ENCODE measurements at regions not wholly inside any gene's neighbourhood (a gene's known extent, or its start where the extent isn't known, plus 50 kb on each side); places are given as distances from the start of the nearest gene placed in this dataset.

- Mint-ChIP-seq H3K4me1 (peaks cover 6% of the 10 kb centered on the region), H3K27ac (no peak overlapping the region), H3K4me3 (no peak overlapping the region), H3K9me3 (ENCODE audit: low read depth) (no peaks in the 10 kb centered on the region), H3K36me3 (ENCODE audit: low read depth) (no peaks in the 10 kb centered on the region), H3K27me3 (no peaks in the 10 kb centered on the region)
- ATAC-seq (no peak), DNase-seq (no peak)
- ChIA-PET CTCF (interaction anchor here (0.7 to 10.7 kb wide), 7 partner anchors 8 to 467 kb away, joined by 3 to 178 read pairs (median 8); no protein-coding TSS in a partner anchor), POLR2A (no interaction called here)
- intact Hi-C loops (cut with DNase I, micrococcal nuclease) = loop anchor here (1.0 to 10.0 kb wide), 3 partner anchors 249 to 494 kb away; no protein-coding TSS in a partner anchor
Observed at GRCh38 chrX:110408949-110409588, 50.4 kb downstream of the RTL9 start.

- no peaks in the 10 kb centered on the region for H3K9me3 Mint-ChIP-seq (ENCODE audit: low read depth)
- peak; percentile 54 for DNase-seq
- H3K4me1 Mint-ChIP-seq = peaks cover 6% of the 10 kb centered on the region
- ATAC-seq = peak; percentile 69
- ChIA-PET CTCF (interaction anchor here (0.7 to 10.7 kb wide), 6 partner anchors 52 to 339 kb away, joined by 3 to 178 read pairs (median 4); no protein-coding TSS in a partner anchor), POLR2A (no interaction called here)
- intact Hi-C loops (cut with DNase I, micrococcal nuclease) = loop anchor here (10.0 kb wide), 2 partner anchors 95 to 495 kb away; partner anchors contain the start of gene AMMECR1 (in 1 of the 2)
- no peaks in the 10 kb centered on the region for H3K36me3 Mint-ChIP-seq (ENCODE audit: low read depth)
- H3K4me3 Mint-ChIP-seq = no peak overlapping the region
- no peaks in the 10 kb centered on the region for H3K27me3 Mint-ChIP-seq
- no peak overlapping the region for H3K27ac Mint-ChIP-seq
Observed at GRCh38 chrX:110409925-110410324, 51.3 kb downstream of the RTL9 start.

GRCh38 chrX:110410603-110411002 lies 52.0 kb downstream of the RTL9 start:
- ATAC-seq = no peak
- CTCF ChIA-PET = interaction anchor here (0.7 to 10.7 kb wide), 8 partner anchors 29 to 437 kb away, joined by 3 to 178 read pairs (median 4); no protein-coding TSS in a partner anchor
- H3K9me3 Mint-ChIP-seq (ENCODE audit: low read depth) = no peaks in the 10 kb centered on the region

GRCh38 chrX:110412971-110413726 lies 54.5 kb downstream of the RTL9 start:
- DNase-seq (peak; percentile 80), ATAC-seq (peak; percentile 92)
- POLR2A ChIA-PET = no interaction called here
- CTCF ChIA-PET = interaction anchor here (0.5 to 10.7 kb wide), 13 partner anchors 10 to 708 kb away, joined by 3 to 178 read pairs (median 3); a partner anchor contains a TSS
- H3K4me3 Mint-ChIP-seq = no peak overlapping the region
- H3K27me3 Mint-ChIP-seq = no peaks in the 10 kb centered on the region
- intact Hi-C loops (cut with DNase I, micrococcal nuclease) = loop anchor here (1.0 to 10.0 kb wide), 2 partner anchors 98 to 253 kb away; partner anchors contain the start of gene AMMECR1 (in 1 of the 2)
- H3K36me3 Mint-ChIP-seq (ENCODE audit: low read depth) = no peaks in the 10 kb centered on the region
- peaks cover 6% of the 10 kb centered on the region for H3K4me1 Mint-ChIP-seq
- no peaks in the 10 kb centered on the region for H3K9me3 Mint-ChIP-seq (ENCODE audit: low read depth)
- no peak overlapping the region for H3K27ac Mint-ChIP-seq

More at GRCh38 chrX:110410603-110411002, 52.0 kb downstream of the RTL9 start:
- Mint-ChIP-seq H3K4me1 (peaks cover 6% of the 10 kb centered on the region), H3K27me3 (no peaks in the 10 kb centered on the region), H3K36me3 (ENCODE audit: low read depth) (no peaks in the 10 kb centered on the region), H3K27ac (no peak overlapping the region), H3K4me3 (no peak overlapping the region)
- intact Hi-C loops (cut with DNase I, micrococcal nuclease) = loop anchor here in 1 of 2 experiments (10.0 kb wide), 1 partner anchor 96 kb away; the partner anchor contains the start of gene AMMECR1
- POLR2A ChIA-PET = no interaction called here
- DNase-seq = no peak

GRCh38 chrX:110413727-110414124 lies 55.1 kb downstream of the RTL9 start:
- H3K4me1 Mint-ChIP-seq = peaks cover 6% of the 10 kb centered on the region
- H3K27me3 Mint-ChIP-seq = no peaks in the 10 kb centered on the region
- ChIA-PET POLR2A (no interaction called here), CTCF (interaction anchor here (0.5 to 10.7 kb wide), 5 partner anchors 67 to 709 kb away, joined by 3 to 178 read pairs (median 3); a partner anchor contains a TSS)
- H3K9me3 Mint-ChIP-seq (ENCODE audit: low read depth) = no peaks in the 10 kb centered on the region
- intact Hi-C loops (cut with DNase I, micrococcal nuclease) = loop anchor here (1.0 to 10.0 kb wide), 2 partner anchors 99 to 253 kb away; partner anchors contain the start of gene AMMECR1 (in 1 of the 2)
- H3K4me3 Mint-ChIP-seq = no peak overlapping the region
- H3K36me3 Mint-ChIP-seq (ENCODE audit: low read depth) = no peaks in the 10 kb centered on the region
- H3K27ac Mint-ChIP-seq = no peak overlapping the region
- no peak for DNase-seq
- ATAC-seq = no peak

GRCh38 chrX:110414273-110414672 lies 55.6 kb downstream of the RTL9 start:
- H3K27me3 Mint-ChIP-seq = no peaks in the 10 kb centered on the region
- ChIA-PET POLR2A (interaction anchor here (1.0 kb wide), 1 partner anchor 256 kb away, joined by 7 read pairs; no protein-coding TSS in a partner anchor), CTCF (interaction anchor here (0.7 to 10.7 kb wide), 6 partner anchors 18 to 268 kb away, joined by 3 to 75 read pairs (median 4); no protein-coding TSS in a partner anchor)
- peaks cover 6% of the 10 kb centered on the region for H3K4me1 Mint-ChIP-seq
- H3K36me3 Mint-ChIP-seq (ENCODE audit: low read depth) = no peaks in the 10 kb centered on the region
- H3K4me3 Mint-ChIP-seq = no peak overlapping the region
- H3K9me3 Mint-ChIP-seq (ENCODE audit: low read depth) = no peaks in the 10 kb centered on the region
- intact Hi-C loops (cut with DNase I, micrococcal nuclease) = loop anchor here in 1 of 2 experiments (10.0 kb wide), 1 partner anchor 99 kb away; the partner anchor contains the start of gene AMMECR1
- no peak overlapping the region for H3K27ac Mint-ChIP-seq
- ATAC-seq (no peak), DNase-seq (no peak)

- no peak overlapping the region for H3K27ac Mint-ChIP-seq
- ChIA-PET CTCF (interaction anchor here (0.7 to 10.7 kb wide), 7 partner anchors 17 to 269 kb away, joined by 3 to 75 read pairs (median 3); no protein-coding TSS in a partner anchor), POLR2A (interaction anchor here (1.0 kb wide), 1 partner anchor 257 kb away, joined by 7 read pairs; no protein-coding TSS in a partner anchor)
- ATAC-seq (no peak), DNase-seq (no peak)
- intact Hi-C loops (cut with DNase I, micrococcal nuclease) = loop anchor here in 1 of 2 experiments (10.0 kb wide), 1 partner anchor 100 kb away; the partner anchor contains the start of gene AMMECR1
- H3K4me1 Mint-ChIP-seq = peaks cover 6% of the 10 kb centered on the region
- H3K36me3 Mint-ChIP-seq (ENCODE audit: low read depth) = no peaks in the 10 kb centered on the region
- H3K27me3 Mint-ChIP-seq = no peaks in the 10 kb centered on the region
- H3K4me3 Mint-ChIP-seq = no peak overlapping the region
- H3K9me3 Mint-ChIP-seq (ENCODE audit: low read depth) = no peaks in the 10 kb centered on the region
Observed at GRCh38 chrX:110414679-110415439, 56.2 kb downstream of the RTL9 start.

GRCh38 chrX:110415440-110416170 lies 57.0 kb downstream of the RTL9 start:
- H3K27ac Mint-ChIP-seq = no peak overlapping the region
- H3K9me3 Mint-ChIP-seq (ENCODE audit: low read depth) = no peaks in the 10 kb centered on the region
- ChIA-PET POLR2A (no interaction called here), CTCF (interaction anchor here (0.8 to 10.7 kb wide), 7 partner anchors 7 to 269 kb away, joined by 3 to 75 read pairs (median 4); no protein-coding TSS in a partner anchor)
- H3K27me3 Mint-ChIP-seq = no peaks in the 10 kb centered on the region
- no peak overlapping the region for H3K4me3 Mint-ChIP-seq
- intact Hi-C loops (cut with DNase I, micrococcal nuclease) = loop anchor here in 1 of 2 experiments (10.0 kb wide), 1 partner anchor 101 kb away; the partner anchor contains the start of gene AMMECR1
- no peak for ATAC-seq
- peaks cover 2% of the 10 kb centered on the region for H3K4me1 Mint-ChIP-seq
- H3K36me3 Mint-ChIP-seq (ENCODE audit: low read depth) = no peaks in the 10 kb centered on the region
- DNase-seq = no peak

GRCh38 chrX:110417128-110417527 lies 58.5 kb downstream of the RTL9 start:
- intact Hi-C loops (cut with DNase I, micrococcal nuclease) = loop anchor here in 1 of 2 experiments (10.0 kb wide), 1 partner anchor 102 kb away; the partner anchor contains the start of gene AMMECR1
- CTCF ChIA-PET = interaction anchor here (1.2 to 10.7 kb wide), 3 partner anchors 8 to 271 kb away, joined by 3 to 75 read pairs (median 4); no protein-coding TSS in a partner anchor
- DNase-seq (no peak), ATAC-seq (no peak)
- POLR2A ChIA-PET = no interaction called here
- H3K27me3 Mint-ChIP-seq = no peaks in the 10 kb centered on the region
- H3K27ac Mint-ChIP-seq = no peak overlapping the region
- no peaks in the 10 kb centered on the region for H3K9me3 Mint-ChIP-seq (ENCODE audit: low read depth)
- H3K4me1 Mint-ChIP-seq = peaks cover 2% of the 10 kb centered on the region
- H3K36me3 Mint-ChIP-seq (ENCODE audit: low read depth) = no peaks in the 10 kb centered on the region
- no peak overlapping the region for H3K4me3 Mint-ChIP-seq
